Mesendoderm (in vitro differentiated cells): ENCODE measurements at regions not wholly inside any gene's neighbourhood (a gene's known extent, or its start where the extent isn't known, plus 50 kb on each side); places are given as distances from the start of the nearest gene placed in this dataset.

ENCODE experiments used
- DNase-seq: peaks from one replicate; pipeline ENCODE4 v3.0.0; 2013
- H2AK5ac ChIP-seq: 2 replicates; pipeline ENCODE4 v1.6.1; 2013; ENCODE audit warnings: low read length, inconsistent platforms
- H2BK120ac ChIP-seq: 2 replicates; pipeline ENCODE4 v1.6.1; 2013; ENCODE audit warnings: low read depth, mild to moderate bottlenecking, low read length, moderate library complexity, mixed read lengths
- H2BK15ac ChIP-seq: replicated peaks from 2 replicates; pipeline ENCODE4 v1.6.1; 2013; ENCODE audit warnings: low read depth, mild to moderate bottlenecking, moderate library complexity
- H2BK5ac ChIP-seq: 2 replicates; pipeline ENCODE4 v1.6.1; 2013; ENCODE audit warnings: low read length, inconsistent platforms
- H3K18ac ChIP-seq: 2 replicates; pipeline ENCODE4 v1.6.1; 2013; ENCODE audit warnings: mild to moderate bottlenecking, low read length, mixed read lengths
- H3K23ac ChIP-seq: one replicate; pipeline ENCODE4 v1.6.1; 2013; ENCODE audit warnings: low read length
- H3K27ac ChIP-seq: 2 replicates; pipeline ENCODE4 v1.5.1; 2013; ENCODE audit warnings: low read depth, mild to moderate bottlenecking, inconsistent platforms, low read length, moderate library complexity
- H3K27me3 ChIP-seq: 2 replicates; pipeline ENCODE4 v1.6.1; 2013; ENCODE audit warnings: low read length, control low read depth, mild to moderate bottlenecking, inconsistent platforms; ENCODE audit not compliant: insufficient read depth, poor library complexity
- H3K36me3 ChIP-seq: 2 replicates; pipeline ENCODE4 v1.6.1; 2013; ENCODE audit warnings: low read length, inconsistent platforms; ENCODE audit not compliant: control insufficient read depth, insufficient read depth
- H3K4ac ChIP-seq: one replicate; pipeline ENCODE4 v1.6.1; 2013; ENCODE audit warnings: low read depth, mild to moderate bottlenecking, low read length, moderate library complexity
- H3K4me1 ChIP-seq: 2 replicates; pipeline ENCODE4 v1.6.1; 2013; ENCODE audit warnings: low read depth, low read length, inconsistent platforms; ENCODE audit not compliant: control insufficient read depth
- H3K4me2 ChIP-seq: 2 replicates; pipeline ENCODE4 v1.6.1; 2013; ENCODE audit warnings: low read length
- H3K4me3 ChIP-seq: 2 replicates; pipeline ENCODE4 v1.5.1; 2013; ENCODE audit warnings: mild to moderate bottlenecking, low read length
- H3K56ac ChIP-seq: one replicate; pipeline ENCODE4 v1.6.1; 2013; ENCODE audit warnings: low read length
- H3K79me1 ChIP-seq: 2 replicates; pipeline ENCODE4 v1.6.1; 2013; ENCODE audit warnings: low read length, inconsistent platforms
- H3K79me2 ChIP-seq: 2 replicates; pipeline ENCODE4 v1.6.1; 2013; ENCODE audit warnings: mild to moderate bottlenecking, low read length; ENCODE audit not compliant: control insufficient read depth, insufficient read depth
- H3K9ac ChIP-seq: 2 replicates; pipeline ENCODE4 v1.6.1; 2013; ENCODE audit warnings: low read length, inconsistent platforms
- H4K5ac ChIP-seq: one replicate; pipeline ENCODE4 v1.6.1; 2013; ENCODE audit warnings: low read length
- H4K8ac ChIP-seq: one replicate; pipeline ENCODE4 v1.6.1; 2013; ENCODE audit warnings: low read depth, mild to moderate bottlenecking, control low read depth, low read length, moderate library complexity
- WGBS: extraction: QIAGEN DNeasy Blood & Tissue Kit; methylation state at CpG from one replicate; pipeline ENCODE4 v1.1.7; 2013; ENCODE audit warnings: low lambda C conversion rate, missing lambda C conversion rate; ENCODE audit not compliant: insufficient coverage; ENCODE audit errors: extremely low coverage; 5-methylcytosine and 5-hydroxymethylcytosine counted together

DNA sequence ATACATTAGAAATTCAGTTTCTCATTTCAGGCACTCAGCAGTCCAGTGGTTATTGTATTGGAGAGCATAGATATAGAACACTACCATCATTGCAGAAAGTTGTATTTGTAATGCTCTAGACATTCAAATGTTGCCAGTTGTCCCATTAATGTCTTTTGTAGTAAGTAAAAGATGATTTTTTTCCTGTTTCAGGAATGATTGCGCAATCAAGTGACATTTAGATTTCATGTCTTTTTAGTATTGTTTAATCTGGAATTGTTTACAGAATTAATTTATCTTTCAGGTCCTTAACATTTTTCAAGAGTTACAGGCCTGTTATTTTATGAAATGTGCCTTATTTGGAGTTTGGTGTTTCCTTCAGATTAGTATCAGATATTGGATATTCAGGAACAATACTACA, 134.7 kb downstream of the MSTN start:
- H3K9ac ChIP-seq: no peak overlapping the region
- H3K23ac ChIP-seq: no peak overlapping the region
- no peak overlapping the region for H2BK120ac ChIP-seq
- H3K27ac ChIP-seq: no peak overlapping the region
- H2AK5ac ChIP-seq: no peak overlapping the region
- no CpG with 5 or more reads among the region's 1 CpG for WGBS
- H3K36me3 ChIP-seq: no peaks in the 10 kb centered on the region
- H2BK5ac ChIP-seq: no peak overlapping the region
- H3K4ac ChIP-seq: no peak overlapping the region
- no peaks in the 10 kb centered on the region for H3K4me1 ChIP-seq
- no peak overlapping the region for H2BK15ac ChIP-seq
- no peak overlapping the region for H3K56ac ChIP-seq
- no peak for DNase-seq
- H4K8ac ChIP-seq: no peak overlapping the region
- H3K79me2 ChIP-seq: no peaks in the 10 kb centered on the region
- H3K79me1 ChIP-seq: no peaks in the 10 kb centered on the region
- H4K5ac ChIP-seq: no peak overlapping the region
- H3K4me2 ChIP-seq: no peak overlapping the region
- no peak overlapping the region for H3K18ac ChIP-seq
- no peak overlapping the region for H3K4me3 ChIP-seq
- no peaks in the 10 kb centered on the region for H3K27me3 ChIP-seq
